ENCODE measurements at regions not wholly inside any gene's neighbourhood (a gene's known extent, or its start where the extent isn't known, plus 50 kb on each side); places are given as distances from the start of the nearest gene placed in this dataset.

DNA sequence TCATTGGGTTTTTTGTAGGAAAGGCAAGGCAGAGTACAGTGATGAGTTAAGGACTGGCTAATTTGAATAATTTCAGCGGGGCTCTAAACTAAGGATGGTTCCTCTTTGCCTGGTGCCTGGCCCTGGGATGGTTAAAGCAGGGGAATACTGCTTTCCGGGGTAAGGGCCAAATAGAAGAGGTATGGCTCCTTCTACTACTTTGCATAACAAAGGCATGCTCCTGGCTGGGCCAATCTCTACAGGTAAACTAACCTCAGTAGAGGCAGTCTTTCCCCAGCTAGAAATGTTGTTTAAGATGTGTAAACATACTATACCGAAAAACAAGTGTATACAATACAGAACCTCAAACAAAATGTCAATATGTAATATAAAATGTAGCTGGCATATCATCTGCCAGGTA, 1239.0 kb downstream of the SLC16A7 start:
- intact Hi-C loops (cut with DNase I) = no loop called here
- H3K9me3 ChIP-seq (replicated peaks in 1 of 3) = no peaks in the 10 kb centered on the region
- DNase-seq = no peak
- no peaks in the 10 kb centered on the region for H3K27me3 ChIP-seq
- no peak overlapping the region for H3K4me3 ChIP-seq
- TF ChIP-seq POLR2A (IDR thresholded peaks at IDR 0.05) = no peak
- TF ChIP-seq CTCF (IDR thresholded peaks at IDR 0.05) = no peak
- WGBS, 4 donors = 77 to 92% (median 84%) methylated on average over 3 of the region's 3 CpGs
- no peak overlapping the region for H3K27ac ChIP-seq
- no peaks in the 10 kb centered on the region for H3K36me3 ChIP-seq (replicated peaks in 1 of 2)
- no peaks in the 10 kb centered on the region for H3K4me1 ChIP-seq (replicated peaks in 1 of 2)

DNA sequence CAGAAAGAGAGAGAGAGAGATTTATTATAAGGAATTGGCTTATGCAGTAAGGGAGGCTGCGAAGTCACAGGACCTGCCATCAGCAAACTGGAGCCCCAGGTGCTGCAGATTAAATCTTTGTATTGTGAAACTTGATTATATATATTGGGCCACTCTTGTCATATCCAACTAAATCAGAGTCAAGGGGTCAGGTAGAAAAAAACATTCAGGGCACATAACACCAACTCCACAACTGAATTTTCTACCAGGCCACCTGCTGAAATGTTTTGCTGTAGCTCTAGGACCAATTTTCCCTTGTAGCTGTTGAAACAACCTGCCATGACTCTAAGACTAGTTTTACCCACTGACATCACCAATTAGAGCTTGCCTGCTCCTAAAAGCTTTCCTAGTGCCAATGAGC, 1240.8 kb downstream of the SLC16A7 start:
- Histone ChIP-seq H3K4me1 (replicated peaks in 1 of 2) (no peaks in the 10 kb centered on the region), H3K27ac (no peak overlapping the region), H3K4me3 (no peak overlapping the region), H3K9me3 (replicated peaks in 1 of 3) (no peaks in the 10 kb centered on the region), H3K36me3 (replicated peaks in 1 of 2) (no peaks in the 10 kb centered on the region), H3K27me3 (no peaks in the 10 kb centered on the region)
- TF ChIP-seq CTCF (IDR thresholded peaks at IDR 0.05) (no peak), POLR2A (IDR thresholded peaks at IDR 0.05) (no peak)
- intact Hi-C loops (cut with DNase I) = no loop called here
- no peak for DNase-seq
- WGBS, 4 donors = 91 to 96% (median 93%) methylated on average over 1 of the region's 1 CpG

- H3K4me1 ChIP-seq (replicated peaks in 1 of 2) = no peaks in the 10 kb centered on the region
- no peak overlapping the region for H3K27ac ChIP-seq
- DNase-seq = no peak
- H3K4me3 ChIP-seq = no peak overlapping the region
- no peaks in the 10 kb centered on the region for H3K27me3 ChIP-seq
- no peaks in the 10 kb centered on the region for H3K36me3 ChIP-seq (replicated peaks in 1 of 2)
- no peaks in the 10 kb centered on the region for H3K9me3 ChIP-seq (replicated peaks in 1 of 3)
- no peak for TF ChIP-seq POLR2A (IDR thresholded peaks at IDR 0.05)
- no peak for TF ChIP-seq CTCF (IDR thresholded peaks at IDR 0.05)
- 54 to 65% (median 61%) methylated on average over 2 of the region's 2 CpGs for WGBS, 4 donors
- intact Hi-C loops (cut with DNase I) = no loop called here
Observed at GRCh38 chr12:60842181-60842580, 1246.4 kb downstream of the SLC16A7 start.

GRCh38 chr12:60844101-60844500, 1248.3 kb downstream of the SLC16A7 start:
- no peak for TF ChIP-seq POLR2A (IDR thresholded peaks at IDR 0.05)
- no peak for TF ChIP-seq CTCF (IDR thresholded peaks at IDR 0.05)
- H3K36me3 ChIP-seq (replicated peaks in 1 of 2) = no peaks in the 10 kb centered on the region
- intact Hi-C loops (cut with DNase I) = no loop called here
- H3K4me3 ChIP-seq = no peak overlapping the region
- no peak for DNase-seq
- no peak overlapping the region for H3K27ac ChIP-seq
- no peaks in the 10 kb centered on the region for H3K4me1 ChIP-seq (replicated peaks in 1 of 2)
- no peaks in the 10 kb centered on the region for H3K9me3 ChIP-seq (replicated peaks in 1 of 3)
- no peaks in the 10 kb centered on the region for H3K27me3 ChIP-seq

Data from adrenal gland (tissue), 9 donors.